Hepatocyte (in vitro differentiated cells): ENCODE measurements at regions not wholly inside any gene's neighbourhood (a gene's known extent, or its start where the extent isn't known, plus 50 kb on each side); places are given as distances from the start of the nearest gene placed in this dataset.

Experiments used
- EZH2 ChIP-seq: fragments of 200-600 bp; sonication (generic); IDR thresholded peaks from 2 replicates; pipeline ENCODE4 v1.6.1; 2016; ENCODE audit warnings: antibody characterized with exemption, mild to moderate bottlenecking, borderline replicate concordance
- TF ChIP-seq, protein P1 (sequence below): fragments of 200-600 bp; sonication (generic); IDR thresholded peaks from 2 replicates; pipeline ENCODE4 v1.5.1; 2016; ENCODE audit warnings: antibody characterized with exemption, mild to moderate bottlenecking; ENCODE audit not compliant: poor library complexity

- TF ChIP-seq, protein P1, sequence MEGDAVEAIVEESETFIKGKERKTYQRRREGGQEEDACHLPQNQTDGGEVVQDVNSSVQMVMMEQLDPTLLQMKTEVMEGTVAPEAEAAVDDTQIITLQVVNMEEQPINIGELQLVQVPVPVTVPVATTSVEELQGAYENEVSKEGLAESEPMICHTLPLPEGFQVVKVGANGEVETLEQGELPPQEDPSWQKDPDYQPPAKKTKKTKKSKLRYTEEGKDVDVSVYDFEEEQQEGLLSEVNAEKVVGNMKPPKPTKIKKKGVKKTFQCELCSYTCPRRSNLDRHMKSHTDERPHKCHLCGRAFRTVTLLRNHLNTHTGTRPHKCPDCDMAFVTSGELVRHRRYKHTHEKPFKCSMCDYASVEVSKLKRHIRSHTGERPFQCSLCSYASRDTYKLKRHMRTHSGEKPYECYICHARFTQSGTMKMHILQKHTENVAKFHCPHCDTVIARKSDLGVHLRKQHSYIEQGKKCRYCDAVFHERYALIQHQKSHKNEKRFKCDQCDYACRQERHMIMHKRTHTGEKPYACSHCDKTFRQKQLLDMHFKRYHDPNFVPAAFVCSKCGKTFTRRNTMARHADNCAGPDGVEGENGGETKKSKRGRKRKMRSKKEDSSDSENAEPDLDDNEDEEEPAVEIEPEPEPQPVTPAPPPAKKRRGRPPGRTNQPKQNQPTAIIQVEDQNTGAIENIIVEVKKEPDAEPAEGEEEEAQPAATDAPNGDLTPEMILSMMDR = no peak
- TF ChIP-seq EZH2 = no peak
These were observed 432.8 kb upstream of the FMR1 start for GRCh38 chrX:147478899-147479298.
